Neural progenitor cell (in vitro differentiated cells): ENCODE measurements at regions not wholly inside any gene's neighbourhood (a gene's known extent, or its start where the extent isn't known, plus 50 kb on each side); places are given as distances from the start of the nearest gene placed in this dataset.

Experiments used
- EZH2 ChIP-seq: fragments of 200-600 bp; sonication (generic); IDR thresholded peaks from 2 replicates; pipeline ENCODE4 v1.6.1; 2017; ENCODE audit warnings: antibody characterized with exemption, mild to moderate bottlenecking, moderate library complexity
- EZH2phosphoT487 ChIP-seq: fragments of 200-600 bp; sonication (generic); IDR thresholded peaks from 2 replicates; pipeline ENCODE4 v1.6.1; 2017; ENCODE audit warnings: antibody characterized with exemption
- TF ChIP-seq, protein P1 (sequence below): fragments of 200-600 bp; sonication (generic); IDR thresholded peaks from 2 replicates; pipeline ENCODE4 v1.5.1; 2017; ENCODE audit warnings: antibody characterized with exemption, mild to moderate bottlenecking

DNA sequence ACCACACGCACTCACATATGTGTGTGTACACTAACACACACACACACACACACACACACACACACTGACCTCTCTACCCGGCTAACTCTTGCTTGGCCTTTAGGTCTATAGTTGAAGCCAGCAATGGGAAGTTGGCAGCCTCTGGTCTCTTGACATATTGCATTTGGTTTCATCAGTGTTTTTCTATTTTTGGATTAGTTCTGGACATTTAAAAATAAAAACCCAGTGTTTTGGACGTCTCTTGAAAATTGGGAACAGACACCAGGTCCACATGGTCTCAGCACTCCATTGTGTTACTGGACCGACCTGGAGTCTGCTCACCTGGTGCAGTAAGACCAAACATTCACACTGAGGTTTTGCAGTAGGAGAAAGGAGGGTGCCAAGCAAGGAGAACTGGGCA, 50.4 kb upstream of the AFF3 start:
- TF ChIP-seq, protein P1, sequence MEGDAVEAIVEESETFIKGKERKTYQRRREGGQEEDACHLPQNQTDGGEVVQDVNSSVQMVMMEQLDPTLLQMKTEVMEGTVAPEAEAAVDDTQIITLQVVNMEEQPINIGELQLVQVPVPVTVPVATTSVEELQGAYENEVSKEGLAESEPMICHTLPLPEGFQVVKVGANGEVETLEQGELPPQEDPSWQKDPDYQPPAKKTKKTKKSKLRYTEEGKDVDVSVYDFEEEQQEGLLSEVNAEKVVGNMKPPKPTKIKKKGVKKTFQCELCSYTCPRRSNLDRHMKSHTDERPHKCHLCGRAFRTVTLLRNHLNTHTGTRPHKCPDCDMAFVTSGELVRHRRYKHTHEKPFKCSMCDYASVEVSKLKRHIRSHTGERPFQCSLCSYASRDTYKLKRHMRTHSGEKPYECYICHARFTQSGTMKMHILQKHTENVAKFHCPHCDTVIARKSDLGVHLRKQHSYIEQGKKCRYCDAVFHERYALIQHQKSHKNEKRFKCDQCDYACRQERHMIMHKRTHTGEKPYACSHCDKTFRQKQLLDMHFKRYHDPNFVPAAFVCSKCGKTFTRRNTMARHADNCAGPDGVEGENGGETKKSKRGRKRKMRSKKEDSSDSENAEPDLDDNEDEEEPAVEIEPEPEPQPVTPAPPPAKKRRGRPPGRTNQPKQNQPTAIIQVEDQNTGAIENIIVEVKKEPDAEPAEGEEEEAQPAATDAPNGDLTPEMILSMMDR: no peak
- no peak for TF ChIP-seq EZH2
- TF ChIP-seq EZH2phosphoT487: no peak
